PC-3 (cell line): ENCODE measurements at regions not wholly inside any gene's neighbourhood (a gene's known extent, or its start where the extent isn't known, plus 50 kb on each side); places are given as distances from the start of the nearest gene placed in this dataset.
"Not testable (repeated sequence)": the region's sequence is repeated elsewhere in the genome, so short reads cannot be mapped to it uniquely, and the experiment has no call there.

ENCODE experiments used
- ATAC-seq: fragments of 200-7000 bp; cut with Tn5 transposase; 2 replicates; pipeline ENCODE4 v1.9.1; 2020; ENCODE audit warnings: mild to moderate bottlenecking, moderate library complexity
- BruUV-seq: library from RNA; stranded (reverse); fragments of 400-500 nt; replicated peaks from 2 replicates; lab custom pipeline; 2021; lab: Mats Ljungman, UMichigan
- CTCF ChIA-PET: fragments of 300-600 bp; sonication (Branson Sonifier 250); formaldehyde crosslinking; loops from one replicate; lab custom pipeline; 2022; ENCODE audit warnings: antibody characterized with exemption; lab: Charles Lee
- POLR2A ChIA-PET: fragments of 300-600 bp; sonication (Branson Sonifier 250); formaldehyde crosslinking; loops from one replicate; lab custom pipeline; 2022; ENCODE audit warnings: antibody characterized with exemption; ENCODE audit not compliant: unreplicated experiment; lab: Charles Lee
- DNase-seq: peaks from one replicate; pipeline ENCODE4 v3.0.0-alpha.2; 2015
- H2AFZ ChIP-seq: fragments of 300-600 bp; sonication (generic); 2 replicates; pipeline ENCODE4 v1.6.0; 2016; ENCODE audit warnings: antibody characterized with exemption, low read length
- H3F3A ChIP-seq: fragments of 300-600 bp; sonication (generic); one replicate; pipeline ENCODE4 v1.6.0; 2017; ENCODE audit warnings: antibody characterized with exemption, low read length, control low read depth, mild to moderate bottlenecking; ENCODE audit not compliant: unreplicated experiment
- H3K27ac ChIP-seq: fragments of 300-600 bp; sonication (generic); 2 replicates; pipeline ENCODE4 v1.5.1; 2016; ENCODE audit warnings: mild to moderate bottlenecking, low read length
- H3K27me3 ChIP-seq: fragments of 300-600 bp; sonication (generic); 2 replicates; pipeline ENCODE4 v1.6.1; 2016; ENCODE audit warnings: low read length, mixed read lengths
- H3K36me3 ChIP-seq: fragments of 300-600 bp; sonication (generic); 2 replicates; pipeline ENCODE4 v1.6.1; 2016; ENCODE audit warnings: low read depth, mixed run types, low read length, mixed read lengths
- H3K4me1 ChIP-seq: fragments of 300-600 bp; sonication (generic); 2 replicates; pipeline ENCODE4 v1.5.1; 2016; ENCODE audit warnings: low read length; ENCODE audit not compliant: insufficient read depth
- H3K4me2 ChIP-seq: fragments of 300-600 bp; sonication (generic); 2 replicates; pipeline ENCODE4 v1.6.0; 2016; ENCODE audit warnings: low read length
- H3K4me3 ChIP-seq: fragments of 300-600 bp; sonication (generic); 2 replicates; pipeline ENCODE4 v1.5.1; 2016; ENCODE audit warnings: mild to moderate bottlenecking, low read length, mixed read lengths
- H3K79me2 ChIP-seq: fragments of 300-600 bp; sonication (generic); 2 replicates; pipeline ENCODE4 v1.6.1; 2017; ENCODE audit warnings: low read length, mixed read lengths
- H3K9ac ChIP-seq: fragments of 300-600 bp; sonication (generic); 2 replicates; pipeline ENCODE4 v1.6.0; 2016; ENCODE audit warnings: mild to moderate bottlenecking, low read length
- H3K9me2 ChIP-seq: fragments of 300-600 bp; sonication (generic); replicated peaks from 2 replicates; pipeline ENCODE4 v1.6.1; 2016; ENCODE audit warnings: mixed run types, low read length, mixed read lengths
- H3K9me3 ChIP-seq: fragments of 300-600 bp; sonication (generic); 2 replicates; pipeline ENCODE4 v1.6.1; 2016; ENCODE audit warnings: low read length, mixed read lengths
- H4K20me1 ChIP-seq: fragments of 300-600 bp; sonication (generic); 2 replicates; pipeline ENCODE4 v1.6.1; 2016; ENCODE audit warnings: low read length, mixed read lengths
- EZH2 ChIP-seq: fragments of 300-600 bp; sonication (generic); IDR thresholded peaks from one replicate; pipeline ENCODE4 v1.6.1; 2017; ENCODE audit warnings: antibody characterized with exemption, mild to moderate bottlenecking, low read length; ENCODE audit not compliant: unreplicated experiment
- EZH2phosphoT487 ChIP-seq: fragments of 300-600 bp; sonication (generic); IDR thresholded peaks from 2 replicates; pipeline ENCODE4 v1.6.1; 2018; ENCODE audit warnings: mild to moderate bottlenecking, antibody characterized with exemption, low read length, borderline replicate concordance
- intact Hi-C: fragments of 100-400 bp; cut with micrococcal nuclease; formaldehyde crosslinking; loops from 2 replicates; pipeline ENCODE4 v1.9.0; 2023
- TF ChIP-seq, protein P1 (sequence below): fragments of 300-600 bp; sonication (generic); conservative IDR thresholded peaks from 2 replicates; pipeline ENCODE4 v1.5.1; 2017; ENCODE audit warnings: antibody characterized with exemption, low read depth, mild to moderate bottlenecking, low read length

- peak overlapping the region; percentile 91 for H3K9ac ChIP-seq
- H3K4me3 ChIP-seq: 0 out of 2 replicates have a peak overlapping the region, but pooled peaks have one; percentile 46
- no peak overlapping the region for H2AFZ ChIP-seq
- peaks cover 62% of the 10 kb centered on the region for H3K4me1 ChIP-seq
- peak; percentile 92 for DNase-seq
- H3K9me3 ChIP-seq: peaks cover 4% of the 10 kb centered on the region; the same call in 1 of the 2 replicates
- H3K27me3 ChIP-seq: no peaks in the 10 kb centered on the region
- TF ChIP-seq EZH2phosphoT487 (no peak), EZH2 (no peak)
- TF ChIP-seq, protein P1, sequence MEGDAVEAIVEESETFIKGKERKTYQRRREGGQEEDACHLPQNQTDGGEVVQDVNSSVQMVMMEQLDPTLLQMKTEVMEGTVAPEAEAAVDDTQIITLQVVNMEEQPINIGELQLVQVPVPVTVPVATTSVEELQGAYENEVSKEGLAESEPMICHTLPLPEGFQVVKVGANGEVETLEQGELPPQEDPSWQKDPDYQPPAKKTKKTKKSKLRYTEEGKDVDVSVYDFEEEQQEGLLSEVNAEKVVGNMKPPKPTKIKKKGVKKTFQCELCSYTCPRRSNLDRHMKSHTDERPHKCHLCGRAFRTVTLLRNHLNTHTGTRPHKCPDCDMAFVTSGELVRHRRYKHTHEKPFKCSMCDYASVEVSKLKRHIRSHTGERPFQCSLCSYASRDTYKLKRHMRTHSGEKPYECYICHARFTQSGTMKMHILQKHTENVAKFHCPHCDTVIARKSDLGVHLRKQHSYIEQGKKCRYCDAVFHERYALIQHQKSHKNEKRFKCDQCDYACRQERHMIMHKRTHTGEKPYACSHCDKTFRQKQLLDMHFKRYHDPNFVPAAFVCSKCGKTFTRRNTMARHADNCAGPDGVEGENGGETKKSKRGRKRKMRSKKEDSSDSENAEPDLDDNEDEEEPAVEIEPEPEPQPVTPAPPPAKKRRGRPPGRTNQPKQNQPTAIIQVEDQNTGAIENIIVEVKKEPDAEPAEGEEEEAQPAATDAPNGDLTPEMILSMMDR: no peak
- H3K79me2 ChIP-seq: no peaks in the 10 kb centered on the region
- peak; percentile 49 for ATAC-seq
- peak overlapping the region; percentile 100 for H3K27ac ChIP-seq
- intact Hi-C loops: loop anchor here (10.0 kb wide), 1 partner anchor 418 kb away; no protein-coding TSS in a partner anchor
- H3K9me2 ChIP-seq: no peaks in the 10 kb centered on the region
- H3K4me2 ChIP-seq: peak overlapping the region; percentile 78
- peaks cover 30% of the 10 kb centered on the region for H3F3A ChIP-seq
- no TSS peak for BruUV-seq
- H4K20me1 ChIP-seq: no peaks in the 10 kb centered on the region
- ChIA-PET POLR2A (no interaction called here), CTCF (interaction anchor here (1.7 kb wide), 1 partner anchor 56 kb away, joined by 5 read pairs; no protein-coding TSS in a partner anchor)
- peaks cover 9% of the 10 kb centered on the region; the same call in 1 of the 2 replicates for H3K36me3 ChIP-seq
These were observed 59.0 kb upstream of the SLIT2 start for GRCh38 chr4:20192736-20193135.

DNA sequence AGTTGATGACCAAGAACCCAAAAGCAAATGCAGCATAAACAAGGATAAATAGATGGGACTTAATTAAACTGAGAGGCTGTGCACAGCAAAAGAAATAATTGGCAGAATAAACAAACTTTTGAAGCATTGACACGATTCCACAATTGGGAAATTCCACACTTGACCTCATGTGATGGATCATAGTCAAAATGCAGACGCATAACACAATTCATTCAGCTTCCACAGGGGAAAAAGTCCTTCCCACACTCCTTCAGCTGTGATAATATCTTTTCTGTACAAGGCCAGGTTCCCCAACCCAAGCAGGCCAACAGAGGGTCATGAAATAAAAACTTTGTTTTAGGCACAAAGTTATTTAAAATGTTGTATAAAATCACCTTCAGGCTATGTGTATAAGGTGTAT lies 66.6 kb upstream of the SLIT2 start:
- H3K27me3 ChIP-seq: no peaks in the 10 kb centered on the region
- H3F3A ChIP-seq: no peaks in the 10 kb centered on the region
- no peaks in the 10 kb centered on the region for H3K4me1 ChIP-seq
- DNase-seq: no peak
- no peak overlapping the region for H3K4me3 ChIP-seq
- H3K9me3 ChIP-seq: no peaks in the 10 kb centered on the region
- intact Hi-C loops: no loop called here
- ATAC-seq: no peak
- no peak overlapping the region for H3K9ac ChIP-seq
- H2AFZ ChIP-seq: no peak overlapping the region
- H3K27ac ChIP-seq: no peak overlapping the region
- CTCF ChIA-PET: no interaction called here
- no peaks in the 10 kb centered on the region for H4K20me1 ChIP-seq
- H3K36me3 ChIP-seq: no peaks in the 10 kb centered on the region
- no peaks in the 10 kb centered on the region for H3K79me2 ChIP-seq
- TF ChIP-seq, protein P1: no peak
- no peak for TF ChIP-seq EZH2
- no peak for TF ChIP-seq EZH2phosphoT487
- no peak overlapping the region for H3K4me2 ChIP-seq
- H3K9me2 ChIP-seq: no peaks in the 10 kb centered on the region
- BruUV-seq: no TSS peak
- POLR2A ChIA-PET: no interaction called here

DNA sequence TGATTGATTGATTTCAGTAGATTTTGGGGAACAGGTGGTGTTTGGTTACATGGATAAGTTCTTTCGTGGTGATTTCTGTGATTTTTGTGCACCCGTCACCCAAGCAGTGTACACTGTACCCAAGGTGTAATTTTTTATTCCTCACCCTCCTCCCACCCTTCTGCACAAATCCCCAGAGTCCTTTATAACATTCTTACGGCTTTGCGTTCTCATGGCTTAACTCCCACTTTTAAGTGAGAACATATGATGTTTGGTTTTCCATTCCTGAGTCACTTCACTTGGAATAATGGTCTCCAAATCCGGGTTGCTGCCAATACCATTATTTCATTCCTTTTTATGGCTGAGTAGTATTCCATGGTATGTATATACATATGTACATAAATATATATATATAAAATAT lies 68.6 kb upstream of the SLIT2 start:
- H3K4me1 ChIP-seq, ATAC-seq, H3K27ac ChIP-seq, H4K20me1 ChIP-seq, DNase-seq, H3F3A ChIP-seq, POLR2A ChIA-PET, H2AFZ ChIP-seq, H3K4me3 ChIP-seq, H3K27me3 ChIP-seq, H3K9me3 ChIP-seq, H3K9ac ChIP-seq, H3K36me3 ChIP-seq, H3K79me2 ChIP-seq, CTCF ChIA-PET, H3K4me2 ChIP-seq, H3K9me2 ChIP-seq, BruUV-seq, intact Hi-C loops: not testable (repeated sequence)
